SK-N-SH (cell line): ENCODE measurements at regions not wholly inside any gene's neighbourhood (a gene's known extent, or its start where the extent isn't known, plus 50 kb on each side); places are given as distances from the start of the nearest gene placed in this dataset.

Experiments used
- CTCF ChIA-PET: fragments of 300-600, 350-600 bp; formaldehyde crosslinking; extraction: SDS; loops from one replicate; lab custom pipeline; 2021; lab: Yijun Ruan, JAX
- POLR2A ChIA-PET: fragments of 350-600 bp; sonication (Branson Sonifier 250); formaldehyde crosslinking; extraction: SDS; loops from one replicate; lab custom pipeline; 2020; ENCODE audit warnings: antibody characterized with exemption, inconsistent platforms; lab: Yijun Ruan, JAX
- DNase-seq: peaks from one replicate; pipeline ENCODE4 v3.0.0; 2012
- H2AFZ ChIP-seq: fragments of 200-600 bp; sonication (generic); 2 replicates; pipeline ENCODE4 v1.8.1; 2016; ENCODE audit warnings: antibody characterized with exemption, mild to moderate bottlenecking, low read depth
- H3F3A ChIP-seq: fragments of 200-600 bp; sonication (generic); replicated peaks from 2 replicates; pipeline ENCODE3; 2016; ENCODE audit warnings: antibody characterized with exemption, mild to moderate bottlenecking; ENCODE audit not compliant: insufficient read depth
- H3K27ac ChIP-seq, 2 experiments: fragments of 200-500 bp in 1 of 2; fragments of 200-600 bp in 1 of 2; sonication (Bioruptor generic) in 1 of 2; sonication (generic), shearing (Covaris generic) in 1 of 2; 2 replicates each; pipeline versions ENCODE4 v1.5.1 to v1.6.1; 2014 to 2016; ENCODE audit warnings: low read depth in 2 of 2, inconsistent platforms in 1 of 2, low read length in 1 of 2, mild to moderate bottlenecking in 1 of 2, mixed read lengths in 1 of 2
- H3K27me3 ChIP-seq: fragments of 200-600 bp; sonication (generic), shearing (Covaris generic); 2 replicates; pipeline ENCODE4 v1.6.1; 2016; ENCODE audit warnings: mixed run types; ENCODE audit not compliant: insufficient read depth
- H3K36me3 ChIP-seq, 2 experiments: fragments of 200-500 bp in 1 of 2; fragments of 200-600 bp in 1 of 2; sonication (Bioruptor generic) in 1 of 2; sonication (generic) in 1 of 2; replicated peaks in 1 of 2; 2 replicates each; pipeline versions ENCODE3 to v1.5.1; 2014 to 2016; ENCODE audit warnings: low read length in 1 of 2, mild to moderate bottlenecking in 1 of 2; ENCODE audit not compliant: insufficient read depth in 2 of 2, control insufficient read depth in 1 of 2
- H3K4me1 ChIP-seq, 2 experiments: fragments of 200-500 bp in 1 of 2; fragments of 200-600 bp in 1 of 2; sonication (Bioruptor generic) in 1 of 2; sonication (generic), shearing (Covaris generic) in 1 of 2; 2 replicates each; pipeline versions ENCODE4 v1.5.1 to v1.6.1; 2014 to 2016; ENCODE audit warnings: low read depth in 1 of 2, low read length in 1 of 2, mixed run types in 1 of 2; ENCODE audit not compliant: insufficient read depth in 2 of 2, control insufficient read depth in 1 of 2
- H3K4me2 ChIP-seq: fragments of 200-600 bp; sonication (generic), shearing (Covaris generic); 2 replicates; pipeline ENCODE4 v1.6.1; 2017; ENCODE audit warnings: mixed run types
- H3K4me3 ChIP-seq, 2 experiments: fragments of 200-500 bp in 1 of 2; fragments of 200-600 bp in 1 of 2; sonication (Bioruptor generic) in 1 of 2; sonication (generic), shearing (Covaris generic) in 1 of 2; 2 replicates each; pipeline versions ENCODE4 v1.5.1 to v1.8.1; 2014 to 2016; ENCODE audit warnings: low read depth in 2 of 2, inconsistent platforms in 1 of 2, low read length in 1 of 2, mild to moderate bottlenecking in 1 of 2, mixed read lengths in 1 of 2, moderate library complexity in 1 of 2
- H3K79me2 ChIP-seq: fragments of 200-600 bp; sonication (generic); 2 replicates; pipeline ENCODE4 v1.8.1; 2017; ENCODE audit warnings: mild to moderate bottlenecking; ENCODE audit not compliant: insufficient read depth
- H3K9ac ChIP-seq: fragments of 200-600 bp; sonication (generic); 2 replicates; pipeline ENCODE4 v1.6.1; 2017; ENCODE audit warnings: mixed run types
- H3K9me2 ChIP-seq: fragments of 200-600 bp; sonication (generic); 2 replicates; pipeline ENCODE4 v1.6.1; 2017; ENCODE audit warnings: mixed run types
- H3K9me3 ChIP-seq: fragments of 200-600 bp; sonication (generic); 2 replicates; pipeline ENCODE4 v1.6.1; 2017; ENCODE audit warnings: mixed run types, mild to moderate bottlenecking, moderate library complexity
- H4K20me1 ChIP-seq: fragments of 200-600 bp; sonication (generic); 2 replicates; pipeline ENCODE4 v1.6.1; 2017; ENCODE audit warnings: mild to moderate bottlenecking, mixed run types; ENCODE audit not compliant: insufficient read depth
- CHD2 ChIP-seq: fragments of 150-350 bp; IDR thresholded peaks from 2 replicates; pipeline ENCODE4 v1.6.1; 2018; ENCODE audit warnings: low read length; ENCODE audit not compliant: partially characterized antibody
- ELF1 ChIP-seq: IDR thresholded peaks from 2 replicates; pipeline ENCODE4 v1.4.0; 2012
- EP300 ChIP-seq, 2 experiments: IDR thresholded peaks; 2 replicates each; pipeline versions ENCODE4 v1.4.0 to v1.6.1; 2012; ENCODE audit warnings: borderline replicate concordance in 1 of 2, low read depth in 1 of 2, low read length in 1 of 2
- FOSL2 ChIP-seq: IDR thresholded peaks from 2 replicates; pipeline ENCODE4 v1.4.0; 2012; ENCODE audit warnings: low read depth, mild to moderate bottlenecking, moderate library complexity, borderline replicate concordance
- GABPA ChIP-seq: IDR thresholded peaks from 2 replicates; pipeline ENCODE4 v1.4.0; 2012; ENCODE audit warnings: low read depth, mild to moderate bottlenecking
- GATA2 ChIP-seq: sonication (generic); formaldehyde crosslinking; IDR thresholded peaks from 2 replicates; pipeline ENCODE4 v1.5.0; 2020; ENCODE audit warnings: mild to moderate bottlenecking, missing genetic modification reagents
- MEF2A ChIP-seq: IDR thresholded peaks from 2 replicates; pipeline ENCODE4 v1.4.0; 2012; ENCODE audit warnings: low read depth, borderline replicate concordance
- POLR2AphosphoS5 ChIP-seq: IDR thresholded peaks from 2 replicates; pipeline ENCODE4 v1.6.1; 2012; ENCODE audit warnings: low read depth, low read length
- RFX5 ChIP-seq: IDR thresholded peaks from 2 replicates; pipeline ENCODE4 v1.6.1; 2012; ENCODE audit warnings: mild to moderate bottlenecking, improper control_type of control experiment, low read length
- RXRA ChIP-seq: IDR thresholded peaks from 2 replicates; pipeline ENCODE4 v1.4.0; 2012; ENCODE audit warnings: low read depth, mild to moderate bottlenecking, borderline replicate concordance
- SIN3A ChIP-seq: IDR thresholded peaks from 2 replicates; pipeline ENCODE4 v1.6.1; 2012; ENCODE audit warnings: low read depth, mild to moderate bottlenecking, low read length, moderate library complexity, borderline replicate concordance
- TCF12 ChIP-seq: IDR thresholded peaks from 2 replicates; pipeline ENCODE4 v1.4.0; 2012
- USF1 ChIP-seq: IDR thresholded peaks from 2 replicates; pipeline ENCODE4 v1.4.0; 2012; ENCODE audit warnings: low read depth, borderline replicate concordance
- USF2 ChIP-seq: fragments of 150-350 bp; IDR thresholded peaks from 2 replicates; pipeline ENCODE4 v1.6.1; 2017; ENCODE audit warnings: antibody characterized with exemption, low read length, low read depth, borderline replicate concordance
- YY1 ChIP-seq: IDR thresholded peaks from 2 replicates; pipeline ENCODE4 v1.4.0; 2012; ENCODE audit warnings: low read depth, mild to moderate bottlenecking
- ZBTB33 ChIP-seq: IDR thresholded peaks from 2 replicates; pipeline ENCODE4 v1.4.0; 2012; ENCODE audit warnings: low read depth, borderline replicate concordance
- WGBS: methylation state at CpG from one replicate; pipeline ENCODE4 v1.1.6; 2017; ENCODE audit warnings: low lambda C conversion rate; 5-methylcytosine and 5-hydroxymethylcytosine counted together

DNA sequence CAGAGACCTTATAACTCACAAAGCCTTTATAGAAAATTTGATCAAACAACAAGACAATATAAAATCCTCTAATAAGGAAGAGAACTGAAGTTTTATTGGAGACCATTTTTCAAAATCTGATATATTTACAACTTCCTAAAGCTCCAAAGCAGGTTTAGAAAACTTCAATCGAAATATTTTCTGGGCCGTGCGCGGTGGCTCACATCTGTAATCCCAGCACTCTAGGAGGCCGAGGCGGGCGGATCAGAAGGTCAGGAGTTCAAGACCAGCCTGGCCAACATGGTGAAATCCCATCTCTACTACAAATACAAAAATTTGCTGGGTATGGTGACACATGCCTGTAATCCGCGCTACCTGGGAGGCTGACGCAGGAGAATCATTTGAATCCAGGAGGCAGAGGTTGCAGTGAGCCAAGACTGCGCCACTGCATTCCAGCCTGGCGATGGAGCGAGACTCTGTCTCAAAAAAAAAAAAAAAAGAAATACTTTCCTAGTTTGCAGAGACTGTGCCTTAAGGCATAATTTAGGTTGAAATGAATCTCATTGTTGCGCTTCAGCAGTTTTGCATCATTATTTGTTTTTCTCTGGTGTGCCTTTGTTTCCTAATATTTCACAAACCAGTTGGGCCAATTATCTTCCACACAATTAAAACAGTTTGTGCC is 60.6 kb upstream of the ASIP start (continued):
- TF ChIP-seq ZBTB33 (no peak), FOSL2 (no peak)

DNA sequence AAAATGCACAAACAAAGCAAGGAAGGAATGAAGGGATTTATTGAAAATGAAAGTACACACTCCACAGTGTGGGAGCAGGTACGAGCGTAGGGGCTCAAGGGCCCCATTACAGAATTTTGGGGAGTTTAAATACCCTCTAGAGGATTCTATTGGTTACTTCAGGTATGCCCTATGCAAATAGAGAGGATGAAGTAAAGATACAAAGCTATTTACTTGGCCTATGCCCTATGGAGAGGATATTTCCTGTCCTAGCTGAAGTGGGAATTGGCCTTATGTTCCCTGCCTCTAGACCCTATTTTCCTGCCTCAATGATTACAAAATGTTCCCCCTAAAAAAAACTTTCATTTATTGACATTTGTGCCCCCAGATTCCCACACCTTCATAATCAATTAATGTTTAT is 59.7 kb upstream of the ASIP start:
- peaks cover 16% of the 10 kb centered on the region for H3K27me3 ChIP-seq
- H3K4me3 ChIP-seq: no peak overlapping the region
- no peaks in the 10 kb centered on the region for H3K36me3 ChIP-seq
- no peaks in the 10 kb centered on the region for H3F3A ChIP-seq
- no peak overlapping the region for H3K4me2 ChIP-seq
- POLR2A ChIA-PET: no interaction called here
- TF ChIP-seq YY1 (no peak), TCF12 (no peak), POLR2AphosphoS5 (no peak), MEF2A (no peak), RFX5 (no peak), ELF1 (no peak), SIN3A (no peak), GABPA (no peak), RXRA (no peak), EP300 (IDR thresholded peaks at IDR 0.05; ENCODE audit: borderline replicate concordance in 1 of 2, low read depth in 1 of 2, low read length in 1 of 2) (no peak), USF2 (no peak), FOSL2 (no peak), CHD2 (no peak), GATA2 (no peak), USF1 (no peak)
- TF ChIP-seq, all 33 proteins: peak for 0
- no peak overlapping the region for H2AFZ ChIP-seq
- no peak overlapping the region for H3K27ac ChIP-seq
- CTCF ChIA-PET: interaction anchor here (0.6 to 3.2 kb wide), 3 partner anchors 9 to 131 kb away, joined by 3 to 10 read pairs (median 4); no protein-coding TSS in a partner anchor
- H3K9me3 ChIP-seq: no peaks in the 10 kb centered on the region
- no peaks in the 10 kb centered on the region for H4K20me1 ChIP-seq
- no peaks in the 10 kb centered on the region for H3K9me2 ChIP-seq
- H3K9ac ChIP-seq: no peak overlapping the region
- no peak for DNase-seq
- no peaks in the 10 kb centered on the region for H3K79me2 ChIP-seq
- H3K4me1 ChIP-seq: peaks cover 0 to 6% of the 10 kb centered on the region in 2 experiments; a peak in 1 of 4 replicates
- WGBS: 86% methylated on average over 2 of the region's 2 CpGs
